ENCODE measurements at regions not wholly inside any gene's neighbourhood (a gene's known extent, or its start where the extent isn't known, plus 50 kb on each side); places are given as distances from the start of the nearest gene placed in this dataset.

DNA sequence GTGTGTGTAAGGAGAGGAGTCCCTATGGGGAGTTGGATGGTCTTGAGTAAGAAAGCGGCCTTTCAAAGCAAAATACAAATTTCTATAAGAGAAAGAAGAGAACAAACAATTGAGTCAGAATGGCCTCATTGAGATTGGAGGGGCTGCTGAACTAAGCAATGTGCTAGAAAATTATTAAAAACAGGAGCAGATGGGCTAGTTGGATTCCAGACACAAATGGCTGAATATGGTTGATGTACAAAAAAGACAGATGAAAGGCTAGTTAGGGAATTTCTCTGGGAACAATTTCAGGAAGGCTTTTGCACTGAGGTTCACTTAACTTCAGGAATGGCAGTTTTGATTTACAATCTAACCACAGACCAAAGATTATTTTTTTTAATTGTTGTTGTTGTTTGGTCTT is 1806.8 kb upstream of the TENM3 start:
- TF ChIP-seq, protein P1, sequence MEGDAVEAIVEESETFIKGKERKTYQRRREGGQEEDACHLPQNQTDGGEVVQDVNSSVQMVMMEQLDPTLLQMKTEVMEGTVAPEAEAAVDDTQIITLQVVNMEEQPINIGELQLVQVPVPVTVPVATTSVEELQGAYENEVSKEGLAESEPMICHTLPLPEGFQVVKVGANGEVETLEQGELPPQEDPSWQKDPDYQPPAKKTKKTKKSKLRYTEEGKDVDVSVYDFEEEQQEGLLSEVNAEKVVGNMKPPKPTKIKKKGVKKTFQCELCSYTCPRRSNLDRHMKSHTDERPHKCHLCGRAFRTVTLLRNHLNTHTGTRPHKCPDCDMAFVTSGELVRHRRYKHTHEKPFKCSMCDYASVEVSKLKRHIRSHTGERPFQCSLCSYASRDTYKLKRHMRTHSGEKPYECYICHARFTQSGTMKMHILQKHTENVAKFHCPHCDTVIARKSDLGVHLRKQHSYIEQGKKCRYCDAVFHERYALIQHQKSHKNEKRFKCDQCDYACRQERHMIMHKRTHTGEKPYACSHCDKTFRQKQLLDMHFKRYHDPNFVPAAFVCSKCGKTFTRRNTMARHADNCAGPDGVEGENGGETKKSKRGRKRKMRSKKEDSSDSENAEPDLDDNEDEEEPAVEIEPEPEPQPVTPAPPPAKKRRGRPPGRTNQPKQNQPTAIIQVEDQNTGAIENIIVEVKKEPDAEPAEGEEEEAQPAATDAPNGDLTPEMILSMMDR (IDR thresholded peaks at IDR 0.05): no peak
- TF ChIP-seq POLR2AphosphoS5 (IDR thresholded peaks at IDR 0.05; ENCODE audit: insufficient read depth in 1 of 2, low read depth in 1 of 2) (no peak), POLR2A (IDR thresholded peaks at IDR 0.05) (no peak)

All from vagina (tissue), 2 donors.